ENCODE measurements at regions not wholly inside any gene's neighbourhood (a gene's known extent, or its start where the extent isn't known, plus 50 kb on each side); places are given as distances from the start of the nearest gene placed in this dataset.

GRCh38 chr3:105228696-105229095 lies 138.0 kb upstream of the ALCAM start:
- no peak for TF ChIP-seq CTCF (IDR thresholded peaks at IDR 0.05; ENCODE audit: insufficient read depth, low read length)
- no peak for TF ChIP-seq POLR2AphosphoS5 (IDR thresholded peaks at IDR 0.05; ENCODE audit: low read depth)
- TF ChIP-seq GABPA (IDR thresholded peaks at IDR 0.05; ENCODE audit: low read depth): no peak
- TF ChIP-seq, protein P1, sequence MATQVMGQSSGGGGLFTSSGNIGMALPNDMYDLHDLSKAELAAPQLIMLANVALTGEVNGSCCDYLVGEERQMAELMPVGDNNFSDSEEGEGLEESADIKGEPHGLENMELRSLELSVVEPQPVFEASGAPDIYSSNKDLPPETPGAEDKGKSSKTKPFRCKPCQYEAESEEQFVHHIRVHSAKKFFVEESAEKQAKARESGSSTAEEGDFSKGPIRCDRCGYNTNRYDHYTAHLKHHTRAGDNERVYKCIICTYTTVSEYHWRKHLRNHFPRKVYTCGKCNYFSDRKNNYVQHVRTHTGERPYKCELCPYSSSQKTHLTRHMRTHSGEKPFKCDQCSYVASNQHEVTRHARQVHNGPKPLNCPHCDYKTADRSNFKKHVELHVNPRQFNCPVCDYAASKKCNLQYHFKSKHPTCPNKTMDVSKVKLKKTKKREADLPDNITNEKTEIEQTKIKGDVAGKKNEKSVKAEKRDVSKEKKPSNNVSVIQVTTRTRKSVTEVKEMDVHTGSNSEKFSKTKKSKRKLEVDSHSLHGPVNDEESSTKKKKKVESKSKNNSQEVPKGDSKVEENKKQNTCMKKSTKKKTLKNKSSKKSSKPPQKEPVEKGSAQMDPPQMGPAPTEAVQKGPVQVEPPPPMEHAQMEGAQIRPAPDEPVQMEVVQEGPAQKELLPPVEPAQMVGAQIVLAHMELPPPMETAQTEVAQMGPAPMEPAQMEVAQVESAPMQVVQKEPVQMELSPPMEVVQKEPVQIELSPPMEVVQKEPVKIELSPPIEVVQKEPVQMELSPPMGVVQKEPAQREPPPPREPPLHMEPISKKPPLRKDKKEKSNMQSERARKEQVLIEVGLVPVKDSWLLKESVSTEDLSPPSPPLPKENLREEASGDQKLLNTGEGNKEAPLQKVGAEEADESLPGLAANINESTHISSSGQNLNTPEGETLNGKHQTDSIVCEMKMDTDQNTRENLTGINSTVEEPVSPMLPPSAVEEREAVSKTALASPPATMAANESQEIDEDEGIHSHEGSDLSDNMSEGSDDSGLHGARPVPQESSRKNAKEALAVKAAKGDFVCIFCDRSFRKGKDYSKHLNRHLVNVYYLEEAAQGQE (IDR thresholded peaks at IDR 0.05; ENCODE audit: insufficient replicate concordance, low read depth): no peak

Measured in HL-60 (cell line).